ENCODE measurements at regions not wholly inside any gene's neighbourhood (a gene's known extent, or its start where the extent isn't known, plus 50 kb on each side); places are given as distances from the start of the nearest gene placed in this dataset.

GRCh38 chr5:6019612-6020011, 358.7 kb downstream of the MED10 start:
- no peak for TF ChIP-seq CTCF (IDR thresholded peaks at IDR 0.05)
- no peak for TF ChIP-seq EP300 (IDR thresholded peaks at IDR 0.05)
